ENCODE measurements at regions not wholly inside any gene's neighbourhood (a gene's known extent, or its start where the extent isn't known, plus 50 kb on each side); places are given as distances from the start of the nearest gene placed in this dataset.
"Not testable (repeated sequence)": the region's sequence is repeated elsewhere in the genome, so short reads cannot be mapped to it uniquely, and the experiment has no call there.

DNA sequence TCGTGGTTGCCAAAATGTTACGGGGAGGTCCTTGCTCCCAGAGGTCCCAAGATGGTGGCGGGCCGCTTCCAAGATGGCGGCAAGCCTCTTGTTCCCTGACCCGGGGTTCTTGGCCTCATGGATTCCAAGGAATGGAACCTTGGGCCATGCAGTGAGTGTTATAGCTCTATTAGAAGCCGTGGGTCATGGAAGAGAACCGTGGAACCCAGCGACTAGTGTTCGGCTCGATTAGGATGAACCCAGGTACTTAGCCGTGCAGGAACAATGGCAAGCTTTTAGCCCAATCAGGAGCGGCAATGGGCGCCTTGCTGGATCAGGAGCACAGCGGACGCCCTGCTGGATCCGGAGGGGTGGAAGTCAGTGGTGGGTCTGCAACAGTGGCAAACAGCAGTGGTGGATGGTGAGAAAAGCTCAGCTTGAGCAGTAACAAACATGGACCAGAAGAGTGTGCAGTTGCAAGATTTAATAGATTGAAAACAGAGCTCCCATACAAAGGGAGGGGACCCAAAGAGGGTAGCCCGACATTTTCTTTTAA lies 89.2 kb upstream of the SMAD3 start:
- TF ChIP-seq EZH2phosphoT487 (IDR thresholded peaks at IDR 0.05; ENCODE audit: low read length); EZH2 (optimal IDR thresholded peaks at IDR 0.05; ENCODE audit: low read depth, low read length): not testable (repeated sequence)
- TF ChIP-seq, protein P1, sequence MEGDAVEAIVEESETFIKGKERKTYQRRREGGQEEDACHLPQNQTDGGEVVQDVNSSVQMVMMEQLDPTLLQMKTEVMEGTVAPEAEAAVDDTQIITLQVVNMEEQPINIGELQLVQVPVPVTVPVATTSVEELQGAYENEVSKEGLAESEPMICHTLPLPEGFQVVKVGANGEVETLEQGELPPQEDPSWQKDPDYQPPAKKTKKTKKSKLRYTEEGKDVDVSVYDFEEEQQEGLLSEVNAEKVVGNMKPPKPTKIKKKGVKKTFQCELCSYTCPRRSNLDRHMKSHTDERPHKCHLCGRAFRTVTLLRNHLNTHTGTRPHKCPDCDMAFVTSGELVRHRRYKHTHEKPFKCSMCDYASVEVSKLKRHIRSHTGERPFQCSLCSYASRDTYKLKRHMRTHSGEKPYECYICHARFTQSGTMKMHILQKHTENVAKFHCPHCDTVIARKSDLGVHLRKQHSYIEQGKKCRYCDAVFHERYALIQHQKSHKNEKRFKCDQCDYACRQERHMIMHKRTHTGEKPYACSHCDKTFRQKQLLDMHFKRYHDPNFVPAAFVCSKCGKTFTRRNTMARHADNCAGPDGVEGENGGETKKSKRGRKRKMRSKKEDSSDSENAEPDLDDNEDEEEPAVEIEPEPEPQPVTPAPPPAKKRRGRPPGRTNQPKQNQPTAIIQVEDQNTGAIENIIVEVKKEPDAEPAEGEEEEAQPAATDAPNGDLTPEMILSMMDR (IDR thresholded peaks at IDR 0.05; ENCODE audit: low read length), result not testable (repeated sequence)

Measured in MM.1S (cell line).